C4-2B (cell line): ENCODE measurements at regions not wholly inside any gene's neighbourhood (a gene's known extent, or its start where the extent isn't known, plus 50 kb on each side); places are given as distances from the start of the nearest gene placed in this dataset.
"Not testable (repeated sequence)": the region's sequence is repeated elsewhere in the genome, so short reads cannot be mapped to it uniquely, and the experiment has no call there.

Experiments used
- H3K27ac ChIP-seq: fragments of 450-650 bp; 2 replicates; pipeline ENCODE4 v1.5.1; 2017
- ZFX ChIP-seq: fragments of 450-650 bp; IDR thresholded peaks from 2 replicates; pipeline ENCODE4 v1.6.1; 2017
- TF ChIP-seq, protein P1 (sequence below): fragments of 450-650 bp; conservative IDR thresholded peaks from 2 replicates; pipeline ENCODE4 v1.5.1; 2017; ENCODE audit warnings: mild to moderate bottlenecking

DNA sequence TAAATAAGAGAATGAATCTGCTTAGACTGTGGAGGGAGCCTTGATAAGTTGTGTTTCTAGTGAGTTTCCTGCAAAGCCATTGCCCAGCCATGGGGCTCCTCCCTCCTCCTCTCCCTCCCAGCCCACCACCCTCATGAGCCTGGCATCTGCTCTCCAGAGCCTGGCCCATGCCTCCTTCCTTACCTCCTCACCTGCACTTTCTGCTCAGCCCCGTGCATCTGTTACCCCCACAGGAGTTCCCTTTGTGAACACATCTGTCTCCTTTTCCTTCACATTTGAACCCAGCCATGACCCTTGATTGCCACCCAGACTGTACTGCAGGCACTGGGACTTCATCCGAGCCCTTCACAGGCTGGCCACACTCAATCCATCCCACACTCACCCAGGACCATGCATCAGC is 395.6 kb downstream of the IRX2 start:
- H3K27ac ChIP-seq = no peak overlapping the region
- TF ChIP-seq, protein P1, sequence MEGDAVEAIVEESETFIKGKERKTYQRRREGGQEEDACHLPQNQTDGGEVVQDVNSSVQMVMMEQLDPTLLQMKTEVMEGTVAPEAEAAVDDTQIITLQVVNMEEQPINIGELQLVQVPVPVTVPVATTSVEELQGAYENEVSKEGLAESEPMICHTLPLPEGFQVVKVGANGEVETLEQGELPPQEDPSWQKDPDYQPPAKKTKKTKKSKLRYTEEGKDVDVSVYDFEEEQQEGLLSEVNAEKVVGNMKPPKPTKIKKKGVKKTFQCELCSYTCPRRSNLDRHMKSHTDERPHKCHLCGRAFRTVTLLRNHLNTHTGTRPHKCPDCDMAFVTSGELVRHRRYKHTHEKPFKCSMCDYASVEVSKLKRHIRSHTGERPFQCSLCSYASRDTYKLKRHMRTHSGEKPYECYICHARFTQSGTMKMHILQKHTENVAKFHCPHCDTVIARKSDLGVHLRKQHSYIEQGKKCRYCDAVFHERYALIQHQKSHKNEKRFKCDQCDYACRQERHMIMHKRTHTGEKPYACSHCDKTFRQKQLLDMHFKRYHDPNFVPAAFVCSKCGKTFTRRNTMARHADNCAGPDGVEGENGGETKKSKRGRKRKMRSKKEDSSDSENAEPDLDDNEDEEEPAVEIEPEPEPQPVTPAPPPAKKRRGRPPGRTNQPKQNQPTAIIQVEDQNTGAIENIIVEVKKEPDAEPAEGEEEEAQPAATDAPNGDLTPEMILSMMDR = no peak
- TF ChIP-seq ZFX = no peak

- H3K27ac ChIP-seq = no peak overlapping the region
- TF ChIP-seq, protein P1 = no peak
- TF ChIP-seq ZFX = no peak
These were observed 397.5 kb downstream of the IRX2 start for GRCh38 chr5:2353871-2354440.

GRCh38 chr5:2353211-2353610 is 398.3 kb downstream of the IRX2 start:
- H3K27ac ChIP-seq = no peak overlapping the region
- TF ChIP-seq, protein P1 = no peak
- no peak for TF ChIP-seq ZFX

- H3K27ac ChIP-seq = no peak overlapping the region
- TF ChIP-seq, protein P1 = no peak
- no peak for TF ChIP-seq ZFX
These were observed 399.2 kb downstream of the IRX2 start for GRCh38 chr5:2352101-2352861.

GRCh38 chr5:2349768-2350167 is 401.7 kb downstream of the IRX2 start:
- not testable (repeated sequence) for H3K27ac ChIP-seq

DNA sequence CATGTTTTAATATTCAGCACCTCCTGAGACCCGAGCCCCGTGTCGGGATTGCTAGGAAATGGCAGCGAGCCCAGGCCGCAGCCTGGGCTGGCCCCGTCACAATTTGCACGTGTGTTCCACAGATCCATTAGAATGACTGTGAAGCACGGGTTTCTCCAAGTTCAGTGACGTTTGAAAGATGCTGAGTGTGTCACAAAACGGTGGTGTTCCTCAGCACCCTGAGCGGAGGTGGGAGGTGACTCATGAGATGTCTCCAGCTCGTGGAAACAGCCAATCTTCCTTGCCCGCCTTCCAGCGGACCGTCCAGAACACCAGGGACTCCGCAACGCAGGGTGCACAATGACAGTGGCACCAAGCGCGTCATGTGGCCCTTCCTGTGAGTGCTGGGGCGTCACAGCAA is 412.8 kb downstream of the IRX2 start:
- no peak overlapping the region for H3K27ac ChIP-seq
- TF ChIP-seq, protein P1 = no peak
- TF ChIP-seq ZFX = no peak

- no peak for TF ChIP-seq ZFX
- no peak overlapping the region for H3K27ac ChIP-seq
These were observed 415.6 kb downstream of the IRX2 start for GRCh38 chr5:2335733-2336515.

GRCh38 chr5:2335125-2335732 is 416.2 kb downstream of the IRX2 start:
- no peak for TF ChIP-seq ZFX
- TF ChIP-seq, protein P1 = no peak
- H3K27ac ChIP-seq = no peak overlapping the region
